Spinal cord (tissue), 9 donors: ENCODE measurements at regions not wholly inside any gene's neighbourhood (a gene's known extent, or its start where the extent isn't known, plus 50 kb on each side); places are given as distances from the start of the nearest gene placed in this dataset.

Experiments used
- DNase-seq, 6 donors: peaks; one replicate each; pipeline versions ENCODE4 v3.0.0 to v3.0.0-alpha.2; 2013 to 2015; ENCODE audit warnings: low spot score in 6 of 6, low read depth in 4 of 6
- H3K27ac ChIP-seq: one replicate; pipeline ENCODE4 v1.5.1; 2013; ENCODE audit warnings: low read depth, low read length, control low read depth
- H3K27me3 ChIP-seq: one replicate; pipeline ENCODE4 v1.6.1; 2013; ENCODE audit warnings: low read length; ENCODE audit not compliant: control insufficient read depth, insufficient read depth
- H3K36me3 ChIP-seq: one replicate; pipeline ENCODE4 v1.6.1; 2013; ENCODE audit warnings: low read length; ENCODE audit not compliant: control insufficient read depth, insufficient read depth
- H3K4me1 ChIP-seq: one replicate; pipeline ENCODE4 v1.6.1; 2013; ENCODE audit warnings: low read length; ENCODE audit not compliant: control insufficient read depth, insufficient read depth
- H3K4me3 ChIP-seq: one replicate; pipeline ENCODE4 v1.5.1; 2013; ENCODE audit warnings: low read depth, low read length, control low read depth
- H3K9me3 ChIP-seq: one replicate; pipeline ENCODE4 v1.6.1; 2013; ENCODE audit warnings: low read length; ENCODE audit not compliant: control insufficient read depth, insufficient read depth
- WGBS: methylation state at CpG from one replicate; pipeline ENCODE4 v1.1.5; 2013; ENCODE audit warnings: missing lambda C conversion rate; ENCODE audit not compliant: insufficient coverage; 5-methylcytosine and 5-hydroxymethylcytosine counted together
- donor health status: healthy.

- no peaks in the 10 kb centered on the region for H3K9me3 ChIP-seq
- H3K4me3 ChIP-seq = no peak overlapping the region
- H3K27me3 ChIP-seq = no peaks in the 10 kb centered on the region
- WGBS = no CpG with 5 or more reads among the region's 1 CpG
- H3K36me3 ChIP-seq = no peaks in the 10 kb centered on the region
- H3K27ac ChIP-seq = no peak overlapping the region
- no peaks in the 10 kb centered on the region for H3K4me1 ChIP-seq
- DNase-seq = no peak
These were observed 111.9 kb upstream of the PCDH18 start for GRCh38 chr4:137644201-137644600.

GRCh38 chr4:137641544-137641943, 109.2 kb upstream of the PCDH18 start:
- Histone ChIP-seq H3K27ac (no peak overlapping the region), H3K27me3 (no peaks in the 10 kb centered on the region), H3K36me3 (no peaks in the 10 kb centered on the region), H3K4me1 (no peaks in the 10 kb centered on the region), H3K9me3 (no peaks in the 10 kb centered on the region), H3K4me3 (no peak overlapping the region)
- WGBS = 80% methylated on average over 1 of the region's 3 CpGs
- peak in 1 of 6 donors; percentile 80 for DNase-seq

GRCh38 chr4:137640838-137641158, 108.5 kb upstream of the PCDH18 start:
- DNase-seq = no peak
- Histone ChIP-seq H3K4me1 (no peaks in the 10 kb centered on the region), H3K27ac (no peak overlapping the region), H3K4me3 (no peak overlapping the region), H3K27me3 (no peaks in the 10 kb centered on the region), H3K36me3 (no peaks in the 10 kb centered on the region), H3K9me3 (no peaks in the 10 kb centered on the region)
- 80% methylated on average over 1 of the region's 1 CpG for WGBS

- no peak for DNase-seq
- Histone ChIP-seq H3K36me3 (no peaks in the 10 kb centered on the region), H3K9me3 (no peaks in the 10 kb centered on the region), H3K27ac (no peak overlapping the region), H3K4me1 (no peaks in the 10 kb centered on the region), H3K27me3 (no peaks in the 10 kb centered on the region), H3K4me3 (no peak overlapping the region)
- no CpG with 5 or more reads among the region's 4 CpGs for WGBS
These were observed 108.0 kb upstream of the PCDH18 start for GRCh38 chr4:137640156-137640837.

- Histone ChIP-seq H3K4me3 (no peak overlapping the region), H3K36me3 (no peaks in the 10 kb centered on the region), H3K27me3 (no peaks in the 10 kb centered on the region), H3K9me3 (no peaks in the 10 kb centered on the region), H3K4me1 (no peaks in the 10 kb centered on the region), H3K27ac (no peak overlapping the region)
- no CpG with 5 or more reads among the region's 2 CpGs for WGBS
- DNase-seq = no peak
These were observed 106.6 kb upstream of the PCDH18 start for GRCh38 chr4:137638934-137639333.

- no peaks in the 10 kb centered on the region for H3K27me3 ChIP-seq
- H3K27ac ChIP-seq = no peak overlapping the region
- DNase-seq = peak in 1 of 6 donors; percentile 50
- WGBS = no CpG with 5 or more reads among the region's 1 CpG
- H3K36me3 ChIP-seq = no peaks in the 10 kb centered on the region
- no peaks in the 10 kb centered on the region for H3K4me1 ChIP-seq
- no peaks in the 10 kb centered on the region for H3K9me3 ChIP-seq
- no peak overlapping the region for H3K4me3 ChIP-seq
These were observed 103.3 kb upstream of the PCDH18 start for GRCh38 chr4:137635601-137636000.

GRCh38 chr4:137635108-137635507, 102.8 kb upstream of the PCDH18 start:
- no peak overlapping the region for H3K27ac ChIP-seq
- no peak for DNase-seq
- H3K27me3 ChIP-seq = no peaks in the 10 kb centered on the region
- H3K4me1 ChIP-seq = no peaks in the 10 kb centered on the region
- no peak overlapping the region for H3K4me3 ChIP-seq
- H3K36me3 ChIP-seq = no peaks in the 10 kb centered on the region
- no peaks in the 10 kb centered on the region for H3K9me3 ChIP-seq
- WGBS = 62% methylated on average over 1 of the region's 3 CpGs

- no peaks in the 10 kb centered on the region for H3K36me3 ChIP-seq
- no peaks in the 10 kb centered on the region for H3K27me3 ChIP-seq
- H3K27ac ChIP-seq = no peak overlapping the region
- no peaks in the 10 kb centered on the region for H3K9me3 ChIP-seq
- no peak for DNase-seq
- H3K4me1 ChIP-seq = no peaks in the 10 kb centered on the region
- H3K4me3 ChIP-seq = no peak overlapping the region
- WGBS = 100% methylated on average over 1 of the region's 1 CpG
These were observed 100.5 kb upstream of the PCDH18 start for GRCh38 chr4:137632842-137633241.

- Histone ChIP-seq H3K9me3 (no peaks in the 10 kb centered on the region), H3K36me3 (no peaks in the 10 kb centered on the region)
These were observed 99.3 kb upstream of the PCDH18 start for GRCh38 chr4:137631605-137632004.

GRCh38 chr4:137630252-137630651, 98.0 kb upstream of the PCDH18 start:
- Histone ChIP-seq H3K36me3 (no peaks in the 10 kb centered on the region), H3K9me3 (no peaks in the 10 kb centered on the region), H3K4me1 (no peaks in the 10 kb centered on the region), H3K4me3 (no peak overlapping the region), H3K27ac (no peak overlapping the region), H3K27me3 (no peaks in the 10 kb centered on the region)
- WGBS = no CpG with 5 or more reads among the region's 2 CpGs
- DNase-seq = no peak

More at GRCh38 chr4:137631605-137632004, 99.3 kb upstream of the PCDH18 start:
- H3K4me1 ChIP-seq = no peaks in the 10 kb centered on the region
- WGBS = 92% methylated on average over 2 of the region's 2 CpGs
- no peaks in the 10 kb centered on the region for H3K27me3 ChIP-seq
- no peak overlapping the region for H3K4me3 ChIP-seq
- DNase-seq = no peak
- no peak overlapping the region for H3K27ac ChIP-seq
